HL-60 (cell line): ENCODE measurements at regions not wholly inside any gene's neighbourhood (a gene's known extent, or its start where the extent isn't known, plus 50 kb on each side); places are given as distances from the start of the nearest gene placed in this dataset.

Experiments
- CTCF ChIP-seq: IDR thresholded peaks from one replicate; pipeline ENCODE4 v1.5.1; 2011; ENCODE audit warnings: low read length, control low read depth, inconsistent platforms; ENCODE audit not compliant: insufficient read depth
- POLR2AphosphoS5 ChIP-seq: IDR thresholded peaks from 2 replicates; pipeline ENCODE4 v1.6.1; 2012; ENCODE audit warnings: low read depth
- REST ChIP-seq: IDR thresholded peaks from 2 replicates; pipeline ENCODE4 v1.6.1; 2012; ENCODE audit warnings: low read depth; ENCODE audit not compliant: insufficient replicate concordance
- SPI1 ChIP-seq: IDR thresholded peaks from 2 replicates; pipeline ENCODE4 v1.6.1; 2012; ENCODE audit warnings: low read depth, mild to moderate bottlenecking, borderline replicate concordance

- TF ChIP-seq CTCF (no peak), SPI1 (no peak), REST (no peak), POLR2AphosphoS5 (no peak)
Observed at GRCh38 chr3:20540066-20540465, 354.1 kb upstream of the SGO1 start.
